ENCODE measurements at regions not wholly inside any gene's neighbourhood (a gene's known extent, or its start where the extent isn't known, plus 50 kb on each side); places are given as distances from the start of the nearest gene placed in this dataset.

- intact Hi-C loops (cut with DNase I), result no loop called here
- no peaks in the 10 kb centered on the region for H3K4me1 ChIP-seq
- no peak overlapping the region for H3K27ac ChIP-seq
- 69 to 74% methylated on average over 4 of the region's 4 CpGs for WGBS, 2 donors
- H3K36me3 ChIP-seq, result no peaks in the 10 kb centered on the region
- DNase-seq, result no peak
- H3K4me3 ChIP-seq (replicated peaks in 1 of 3), result no peak overlapping the region
- H3K9me3 ChIP-seq, result no peaks in the 10 kb centered on the region
- H3K27me3 ChIP-seq, result no peaks in the 10 kb centered on the region
- no peak for TF ChIP-seq POLR2A (IDR thresholded peaks at IDR 0.05)
- TF ChIP-seq, protein P1, sequence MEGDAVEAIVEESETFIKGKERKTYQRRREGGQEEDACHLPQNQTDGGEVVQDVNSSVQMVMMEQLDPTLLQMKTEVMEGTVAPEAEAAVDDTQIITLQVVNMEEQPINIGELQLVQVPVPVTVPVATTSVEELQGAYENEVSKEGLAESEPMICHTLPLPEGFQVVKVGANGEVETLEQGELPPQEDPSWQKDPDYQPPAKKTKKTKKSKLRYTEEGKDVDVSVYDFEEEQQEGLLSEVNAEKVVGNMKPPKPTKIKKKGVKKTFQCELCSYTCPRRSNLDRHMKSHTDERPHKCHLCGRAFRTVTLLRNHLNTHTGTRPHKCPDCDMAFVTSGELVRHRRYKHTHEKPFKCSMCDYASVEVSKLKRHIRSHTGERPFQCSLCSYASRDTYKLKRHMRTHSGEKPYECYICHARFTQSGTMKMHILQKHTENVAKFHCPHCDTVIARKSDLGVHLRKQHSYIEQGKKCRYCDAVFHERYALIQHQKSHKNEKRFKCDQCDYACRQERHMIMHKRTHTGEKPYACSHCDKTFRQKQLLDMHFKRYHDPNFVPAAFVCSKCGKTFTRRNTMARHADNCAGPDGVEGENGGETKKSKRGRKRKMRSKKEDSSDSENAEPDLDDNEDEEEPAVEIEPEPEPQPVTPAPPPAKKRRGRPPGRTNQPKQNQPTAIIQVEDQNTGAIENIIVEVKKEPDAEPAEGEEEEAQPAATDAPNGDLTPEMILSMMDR (IDR thresholded peaks at IDR 0.05), result no peak
Measured at GRCh38 chr5:125152044-125152443, 405.6 kb upstream of the ZNF608 start.

DNA sequence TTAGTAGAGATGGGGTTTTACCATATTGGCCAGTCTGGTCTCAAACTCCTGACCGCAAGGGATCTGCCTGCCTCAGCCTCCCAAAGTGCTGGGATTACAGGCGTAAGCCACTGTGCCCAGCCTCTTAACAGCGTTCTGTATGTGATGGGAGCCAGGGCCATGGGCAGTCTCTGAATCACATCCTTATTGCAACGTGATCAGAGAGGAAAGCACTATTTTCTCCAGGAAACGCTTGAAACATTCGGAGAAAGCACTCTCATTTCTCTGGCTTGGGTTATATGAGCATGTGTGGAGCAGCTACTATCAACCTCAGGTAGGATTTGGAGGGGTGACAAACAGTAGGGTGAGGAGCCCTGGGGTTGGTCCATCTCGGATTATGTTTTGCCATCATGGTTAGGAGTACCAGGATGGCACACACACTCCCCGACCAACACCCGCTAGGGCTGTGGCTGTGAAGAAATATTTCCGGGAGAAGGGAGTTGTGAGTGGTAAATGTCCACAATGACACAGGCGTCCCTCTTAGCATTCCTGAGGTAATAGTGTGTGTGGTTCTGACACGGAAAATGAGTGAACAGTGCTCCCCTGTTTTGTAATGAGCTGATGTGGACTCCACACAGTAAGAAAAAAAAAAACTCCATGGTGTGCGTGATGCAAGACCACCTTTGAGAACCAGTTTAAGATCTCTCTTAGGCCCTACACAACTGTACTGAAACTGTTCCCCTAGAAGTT, 406.2 kb upstream of the ZNF608 start:
- H3K36me3 ChIP-seq, result no peaks in the 10 kb centered on the region
- no peak for DNase-seq
- no peaks in the 10 kb centered on the region for H3K27me3 ChIP-seq
- H3K27ac ChIP-seq, result no peak overlapping the region
- H3K9me3 ChIP-seq, result no peaks in the 10 kb centered on the region
- TF ChIP-seq, protein P1 (IDR thresholded peaks at IDR 0.05), result no peak
- no peak for TF ChIP-seq POLR2A (IDR thresholded peaks at IDR 0.05)
- intact Hi-C loops (cut with DNase I), result no loop called here
- H3K4me3 ChIP-seq (replicated peaks in 1 of 3), result no peak overlapping the region
- no peaks in the 10 kb centered on the region for H3K4me1 ChIP-seq
- 89% methylated on average over 13 of the region's 13 CpGs for WGBS, 2 donors

GRCh38 chr5:125153231-125153630, 406.8 kb upstream of the ZNF608 start:
- no peaks in the 10 kb centered on the region for H3K4me1 ChIP-seq
- H3K27ac ChIP-seq, result no peak overlapping the region
- WGBS, 2 donors, result 47 to 53% methylated on average over 6 of the region's 6 CpGs
- no peaks in the 10 kb centered on the region for H3K9me3 ChIP-seq
- no peak overlapping the region for H3K4me3 ChIP-seq (replicated peaks in 1 of 3)
- no peak for DNase-seq
- TF ChIP-seq, protein P1 (IDR thresholded peaks at IDR 0.05), result no peak
- H3K27me3 ChIP-seq, result no peaks in the 10 kb centered on the region
- intact Hi-C loops (cut with DNase I), result no loop called here
- H3K36me3 ChIP-seq, result no peaks in the 10 kb centered on the region

- Histone ChIP-seq H3K4me3 (replicated peaks in 1 of 3) (no peak overlapping the region), H3K4me1 (no peaks in the 10 kb centered on the region), H3K27ac (no peak overlapping the region), H3K9me3 (no peaks in the 10 kb centered on the region), H3K27me3 (no peaks in the 10 kb centered on the region), H3K36me3 (no peaks in the 10 kb centered on the region)
- TF ChIP-seq, protein P1 (IDR thresholded peaks at IDR 0.05), result no peak
- no peak for TF ChIP-seq POLR2A (IDR thresholded peaks at IDR 0.05)
- WGBS, 2 donors, result 0 to 85% methylated on average over 1 of the region's 1 CpG
- DNase-seq, result no peak
- intact Hi-C loops (cut with DNase I), result no loop called here
Measured at GRCh38 chr5:125154301-125155110, 408.1 kb upstream of the ZNF608 start.
